ENCODE measurements at regions not wholly inside any gene's neighbourhood (a gene's known extent, or its start where the extent isn't known, plus 50 kb on each side); places are given as distances from the start of the nearest gene placed in this dataset.

DNA sequence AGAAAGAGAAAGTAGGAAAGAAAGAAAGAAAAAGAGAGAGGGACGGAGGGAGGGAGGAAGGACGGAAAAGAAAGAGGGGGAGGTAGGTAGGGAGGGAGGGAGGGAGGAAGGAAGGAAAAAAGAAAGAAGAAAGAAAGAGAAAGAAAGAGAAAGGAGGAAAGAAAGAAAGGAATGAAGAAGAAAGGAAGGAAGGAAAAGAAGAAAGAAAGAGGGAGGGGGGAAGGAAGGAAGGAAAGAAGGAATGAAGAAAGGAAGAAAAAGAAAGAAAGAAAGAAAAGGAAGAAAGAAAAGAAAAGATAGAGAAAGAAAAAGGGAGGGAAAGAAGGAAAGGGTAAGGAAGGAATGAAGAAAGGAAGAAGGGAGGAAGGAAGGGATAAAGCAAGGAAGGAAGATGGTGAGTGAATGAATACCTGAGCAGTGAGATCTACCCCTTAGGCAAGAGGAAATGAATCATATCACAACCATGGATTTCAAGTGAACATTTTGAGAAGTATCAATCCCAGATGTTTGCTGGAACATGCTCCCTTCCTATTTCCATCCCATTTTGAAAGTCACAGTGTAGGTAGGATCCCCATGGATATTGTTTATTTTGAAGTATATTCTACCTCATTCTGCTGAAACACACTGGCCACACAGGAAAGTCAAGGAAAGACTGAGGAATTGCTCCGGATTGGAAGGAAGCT lies 639.4 kb upstream of the TBX3 start:
- Histone ChIP-seq H4K20me1 (ENCODE audit: control insufficient read depth, extremely low read depth, insufficient read depth, low read length) (no peaks in the 10 kb centered on the region), H3K27ac (ENCODE audit: insufficient read depth, low read length) (peak overlapping the region; percentile 52), H3K9ac (ENCODE audit: insufficient read depth, low read length) (no peak overlapping the region), H3K27me3 (ENCODE audit: control insufficient read depth, insufficient read depth, low read length) (no peaks in the 10 kb centered on the region), H3K4me2 (ENCODE audit: extremely low read depth, insufficient read depth, low read length) (no peak overlapping the region), H2AFZ (ENCODE audit: low read length) (no peak overlapping the region), H3K9me3 (ENCODE audit: control insufficient read depth, insufficient read depth, low read depth, low read length) (no peaks in the 10 kb centered on the region), H3K4me3 (replicated peaks in 1 of 4; ENCODE audit: control extremely low read depth in 1 of 4, insufficient read depth in 1 of 4, low read depth in 3 of 4, low read length in 4 of 4) (no peak overlapping the region), H3K36me3 (ENCODE audit: control insufficient read depth, insufficient read depth, low read length) (no peaks in the 10 kb centered on the region), H3K4me1 (ENCODE audit: control insufficient read depth, extremely low read depth, insufficient read depth, low read length) (peaks cover 4% of the 10 kb centered on the region), H3K79me2 (ENCODE audit: control insufficient read depth, insufficient read depth, low read length) (no peaks in the 10 kb centered on the region)
- TF ChIP-seq EZH2 (IDR thresholded peaks at IDR 0.05; ENCODE audit: low read length, missing control alignments) = no peak
- TF ChIP-seq, protein P1, sequence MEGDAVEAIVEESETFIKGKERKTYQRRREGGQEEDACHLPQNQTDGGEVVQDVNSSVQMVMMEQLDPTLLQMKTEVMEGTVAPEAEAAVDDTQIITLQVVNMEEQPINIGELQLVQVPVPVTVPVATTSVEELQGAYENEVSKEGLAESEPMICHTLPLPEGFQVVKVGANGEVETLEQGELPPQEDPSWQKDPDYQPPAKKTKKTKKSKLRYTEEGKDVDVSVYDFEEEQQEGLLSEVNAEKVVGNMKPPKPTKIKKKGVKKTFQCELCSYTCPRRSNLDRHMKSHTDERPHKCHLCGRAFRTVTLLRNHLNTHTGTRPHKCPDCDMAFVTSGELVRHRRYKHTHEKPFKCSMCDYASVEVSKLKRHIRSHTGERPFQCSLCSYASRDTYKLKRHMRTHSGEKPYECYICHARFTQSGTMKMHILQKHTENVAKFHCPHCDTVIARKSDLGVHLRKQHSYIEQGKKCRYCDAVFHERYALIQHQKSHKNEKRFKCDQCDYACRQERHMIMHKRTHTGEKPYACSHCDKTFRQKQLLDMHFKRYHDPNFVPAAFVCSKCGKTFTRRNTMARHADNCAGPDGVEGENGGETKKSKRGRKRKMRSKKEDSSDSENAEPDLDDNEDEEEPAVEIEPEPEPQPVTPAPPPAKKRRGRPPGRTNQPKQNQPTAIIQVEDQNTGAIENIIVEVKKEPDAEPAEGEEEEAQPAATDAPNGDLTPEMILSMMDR (conservative IDR thresholded peaks at IDR 0.05 in 1 of 2, IDR thresholded peaks at IDR 0.05 in 1 of 2; ENCODE audit: low read depth in 1 of 2, low read length in 2 of 2) = no peak
- DNase-seq (ENCODE audit: low read depth in 2 of 2) = peak; percentile 52 to 65

GRCh38 chr12:115322275-115322674 lies 638.3 kb upstream of the TBX3 start:
- no peaks in the 10 kb centered on the region for H4K20me1 ChIP-seq (ENCODE audit: control insufficient read depth, extremely low read depth, insufficient read depth, low read length)
- H3K27me3 ChIP-seq (ENCODE audit: control insufficient read depth, insufficient read depth, low read length) = no peaks in the 10 kb centered on the region
- H3K9ac ChIP-seq (ENCODE audit: insufficient read depth, low read length) = no peak overlapping the region
- H3K9me3 ChIP-seq (ENCODE audit: control insufficient read depth, insufficient read depth, low read depth, low read length) = no peaks in the 10 kb centered on the region
- no peaks in the 10 kb centered on the region for H3K79me2 ChIP-seq (ENCODE audit: control insufficient read depth, insufficient read depth, low read length)
- no peak for TF ChIP-seq EZH2 (IDR thresholded peaks at IDR 0.05; ENCODE audit: low read length, missing control alignments)
- TF ChIP-seq, protein P1 (conservative IDR thresholded peaks at IDR 0.05 in 1 of 2, IDR thresholded peaks at IDR 0.05 in 1 of 2; ENCODE audit: low read depth in 1 of 2, low read length in 2 of 2) = no peak
- H3K4me3 ChIP-seq (replicated peaks in 1 of 4; ENCODE audit: control extremely low read depth in 1 of 4, insufficient read depth in 1 of 4, low read depth in 3 of 4, low read length in 4 of 4) = no peak overlapping the region
- H3K36me3 ChIP-seq (ENCODE audit: control insufficient read depth, insufficient read depth, low read length) = no peaks in the 10 kb centered on the region
- no peak overlapping the region for H2AFZ ChIP-seq (ENCODE audit: low read length)
- peaks cover 4% of the 10 kb centered on the region for H3K4me1 ChIP-seq (ENCODE audit: control insufficient read depth, extremely low read depth, insufficient read depth, low read length)
- no peak overlapping the region for H3K4me2 ChIP-seq (ENCODE audit: extremely low read depth, insufficient read depth, low read length)
- DNase-seq (ENCODE audit: low read depth in 2 of 2) = peak; percentile 22 to 59
- peak overlapping the region; percentile 45 for H3K27ac ChIP-seq (ENCODE audit: insufficient read depth, low read length)

- no peak overlapping the region for H3K4me2 ChIP-seq (ENCODE audit: extremely low read depth, insufficient read depth, low read length)
- DNase-seq (ENCODE audit: low read depth in 2 of 2) = no peak
- TF ChIP-seq, protein P1 (conservative IDR thresholded peaks at IDR 0.05 in 1 of 2, IDR thresholded peaks at IDR 0.05 in 1 of 2; ENCODE audit: low read depth in 1 of 2, low read length in 2 of 2) = no peak
- TF ChIP-seq EZH2 (IDR thresholded peaks at IDR 0.05; ENCODE audit: low read length, missing control alignments) = no peak
These were observed 637.0 kb upstream of the TBX3 start for GRCh38 chr12:115320967-115321366.

More at GRCh38 chr12:115320967-115321366, 637.0 kb upstream of the TBX3 start:
- H3K4me1 ChIP-seq (ENCODE audit: control insufficient read depth, extremely low read depth, insufficient read depth, low read length) = peaks cover 4% of the 10 kb centered on the region
- H3K4me3 ChIP-seq (replicated peaks in 1 of 4; ENCODE audit: control extremely low read depth in 1 of 4, insufficient read depth in 1 of 4, low read depth in 3 of 4, low read length in 4 of 4) = no peak overlapping the region
- H3K27me3 ChIP-seq (ENCODE audit: control insufficient read depth, insufficient read depth, low read length) = no peaks in the 10 kb centered on the region
- no peaks in the 10 kb centered on the region for H3K36me3 ChIP-seq (ENCODE audit: control insufficient read depth, insufficient read depth, low read length)
- no peak overlapping the region for H3K9ac ChIP-seq (ENCODE audit: insufficient read depth, low read length)
- H3K9me3 ChIP-seq (ENCODE audit: control insufficient read depth, insufficient read depth, low read depth, low read length) = no peaks in the 10 kb centered on the region
- no peaks in the 10 kb centered on the region for H4K20me1 ChIP-seq (ENCODE audit: control insufficient read depth, extremely low read depth, insufficient read depth, low read length)
- H3K79me2 ChIP-seq (ENCODE audit: control insufficient read depth, insufficient read depth, low read length) = no peaks in the 10 kb centered on the region
- H3K27ac ChIP-seq (ENCODE audit: insufficient read depth, low read length) = no peak overlapping the region
- no peak overlapping the region for H2AFZ ChIP-seq (ENCODE audit: low read length)

Data from fibroblast of lung (primary cell).